NCI-H2081 treated with DMSO at 0.1 percent for 48 hours (cell line): ENCODE measurements at regions not wholly inside any gene's neighbourhood (a gene's known extent, or its start where the extent isn't known, plus 50 kb on each side); places are given as distances from the start of the nearest gene placed in this dataset.
"Not testable (repeated sequence)": the region's sequence is repeated elsewhere in the genome, so short reads cannot be mapped to it uniquely, and the experiment has no call there.

Source experiments
- DNase-seq: peaks from one replicate; lab custom pipeline; 2025; lab: John Stamatoyannopoulos, UW

DNA sequence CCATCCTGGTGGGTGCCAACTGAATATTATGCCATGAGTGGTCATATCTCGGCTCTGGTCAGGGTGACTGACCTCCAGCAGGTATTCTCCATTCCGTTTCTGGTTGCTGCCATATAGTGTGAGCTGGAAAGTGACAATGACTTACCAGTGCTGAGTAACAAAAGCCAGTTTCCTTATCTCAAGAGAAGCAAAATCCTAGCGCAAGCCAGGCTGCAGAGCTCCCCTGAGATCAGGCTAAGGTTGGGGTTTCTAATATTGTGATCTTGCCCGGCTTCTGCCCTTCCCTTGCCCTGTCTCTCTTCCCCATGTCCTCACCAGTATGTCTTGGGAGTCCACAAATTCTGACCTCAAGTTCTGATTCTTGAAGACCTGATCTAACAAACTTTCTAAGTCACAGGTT lies 271.3 kb upstream of the SPTLC3 start:
- no peak for DNase-seq

DNA sequence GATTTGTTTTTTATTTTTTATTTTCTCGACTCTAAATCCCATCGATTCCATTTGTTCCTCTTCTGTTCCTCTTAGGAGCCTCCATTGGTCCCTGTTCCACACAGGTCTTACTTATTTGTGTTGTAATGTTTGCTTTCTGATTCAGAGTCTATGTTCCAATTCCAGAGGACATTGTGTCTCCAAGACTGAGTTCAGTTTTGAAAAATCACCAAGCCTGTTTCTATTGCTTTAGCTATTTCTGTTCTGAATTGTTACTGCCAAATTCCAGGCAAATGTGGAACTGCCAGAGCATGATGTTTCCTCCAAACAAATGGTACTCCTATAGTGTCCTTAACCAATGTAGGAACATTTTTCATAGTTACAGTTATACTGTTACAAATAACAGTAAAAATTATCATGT lies 270.9 kb upstream of the SPTLC3 start:
- DNase-seq = no peak

DNA sequence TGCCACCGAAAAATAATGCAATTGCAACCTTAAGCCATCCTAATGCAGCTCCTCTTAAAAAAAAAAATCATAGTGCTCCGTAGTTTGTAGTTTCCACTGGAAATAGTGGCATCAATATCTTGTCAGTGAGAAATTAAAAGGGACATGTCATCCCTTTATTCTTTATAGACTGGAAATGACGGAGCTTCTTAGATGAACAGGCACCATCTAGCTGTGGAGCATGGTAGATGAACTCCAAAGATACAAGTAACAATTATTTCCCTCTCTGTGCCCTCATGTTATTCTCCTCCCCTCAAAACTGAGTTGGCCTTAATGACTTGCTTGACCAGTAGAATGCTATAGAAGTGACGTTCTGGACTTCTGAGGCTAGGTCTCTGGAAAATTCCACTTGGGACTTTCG lies 268.1 kb upstream of the SPTLC3 start:
- no peak for DNase-seq

DNA sequence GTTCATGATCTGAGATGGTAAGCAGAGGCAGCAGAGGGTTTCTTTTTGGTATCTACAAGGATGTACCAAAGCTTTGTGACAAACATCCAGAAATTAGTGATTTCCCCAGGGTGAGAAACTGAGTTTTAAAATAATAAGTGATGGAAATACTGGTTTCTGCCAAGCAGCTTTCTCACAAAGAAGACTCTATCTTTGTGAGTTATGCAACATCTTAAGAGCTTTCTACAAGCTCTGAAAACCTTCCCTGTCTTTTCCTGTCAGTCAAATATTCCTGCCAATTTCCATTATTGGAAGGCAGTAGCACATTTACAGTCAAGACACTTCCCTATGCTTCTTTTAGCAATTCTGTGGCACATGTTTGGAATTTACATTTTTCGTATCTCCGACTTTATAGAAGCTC lies 264.7 kb upstream of the SPTLC3 start:
- DNase-seq = no peak

DNA sequence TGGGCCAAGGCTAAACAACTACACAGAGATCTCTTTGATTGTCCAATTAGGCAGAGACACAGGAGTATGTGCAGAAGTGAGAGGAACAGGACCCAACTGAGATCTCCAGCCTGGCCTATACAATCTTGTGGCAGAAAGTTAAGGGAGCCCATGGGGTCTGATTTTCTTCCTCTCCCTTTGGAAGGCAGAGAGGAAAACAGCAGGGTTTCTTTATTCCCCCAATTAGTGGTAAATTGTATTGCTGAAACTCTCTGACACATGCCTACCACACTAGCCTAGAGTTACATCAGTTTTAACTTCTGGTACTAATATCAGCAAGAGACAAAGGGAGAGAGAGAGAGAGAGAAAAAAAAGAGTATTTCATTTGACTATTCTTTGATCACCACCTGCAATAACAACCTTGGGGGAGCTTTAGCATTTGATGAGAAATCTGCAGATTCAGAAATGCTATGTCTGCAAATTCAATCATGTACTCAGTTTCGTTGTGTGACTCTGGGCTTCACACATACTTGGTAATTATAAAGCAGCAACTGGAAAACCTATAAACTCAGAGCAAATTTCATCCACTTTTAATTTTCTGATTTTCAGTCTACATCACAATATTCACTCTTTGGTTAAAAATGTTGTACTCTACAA lies 260.3 kb upstream of the SPTLC3 start:
- no peak for DNase-seq

DNA sequence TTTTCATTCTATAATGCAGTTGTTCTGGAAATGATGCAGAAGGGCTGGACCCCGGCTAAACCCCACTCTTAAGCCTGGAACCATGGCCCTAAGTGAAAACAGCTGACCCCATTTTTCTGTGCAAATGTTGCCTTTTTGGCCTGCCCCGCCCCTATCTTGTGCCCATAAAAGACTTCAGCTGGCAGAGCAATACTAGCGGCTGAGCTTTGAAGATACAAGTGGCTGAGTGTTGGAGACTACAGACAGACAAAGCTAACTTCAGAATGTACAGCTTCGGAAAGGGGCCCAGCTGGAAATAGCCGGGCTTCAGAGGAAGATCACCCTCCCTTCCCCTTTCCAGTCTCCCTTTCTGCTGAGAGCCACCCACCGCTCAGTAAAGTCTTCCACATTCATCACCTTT lies 258.6 kb upstream of the SPTLC3 start:
- DNase-seq = no peak

DNA sequence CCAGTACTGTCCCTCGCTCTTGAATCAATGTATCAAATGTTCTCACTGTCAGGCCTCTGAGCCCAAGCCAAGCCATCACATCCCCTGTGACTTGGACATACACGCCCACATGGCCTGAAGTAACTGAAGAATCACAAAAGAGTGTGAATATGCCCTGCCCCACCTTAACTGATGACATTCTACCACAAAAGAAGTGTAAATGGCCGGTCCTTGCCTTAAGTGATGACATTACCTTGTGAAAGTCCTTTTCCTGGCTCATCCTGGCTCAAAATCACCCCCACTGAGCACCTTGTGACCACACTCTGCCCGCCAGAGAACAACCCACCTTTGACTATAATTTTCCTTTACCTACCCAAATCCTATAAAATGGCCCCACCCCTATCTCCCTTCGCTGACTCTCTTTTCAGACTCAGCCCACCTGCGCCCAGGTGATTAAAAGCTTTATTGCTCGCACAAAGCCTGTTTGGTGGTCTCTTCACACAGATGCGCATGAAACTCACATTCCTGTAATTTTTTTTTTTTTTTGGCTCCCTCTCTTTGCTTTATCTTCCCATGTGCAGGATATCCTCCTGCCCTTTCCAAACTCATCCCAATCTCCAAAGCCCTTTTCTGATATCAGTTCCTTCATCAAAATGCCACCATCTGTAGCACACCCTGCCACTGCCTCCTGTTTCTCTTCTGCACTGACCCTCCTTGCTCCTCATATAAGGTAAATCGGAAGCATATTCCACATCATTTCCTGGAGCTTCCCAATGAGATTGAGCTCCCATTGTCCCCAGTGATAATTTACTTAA lies 255.7 kb upstream of the SPTLC3 start:
- not testable (repeated sequence) for DNase-seq

DNA sequence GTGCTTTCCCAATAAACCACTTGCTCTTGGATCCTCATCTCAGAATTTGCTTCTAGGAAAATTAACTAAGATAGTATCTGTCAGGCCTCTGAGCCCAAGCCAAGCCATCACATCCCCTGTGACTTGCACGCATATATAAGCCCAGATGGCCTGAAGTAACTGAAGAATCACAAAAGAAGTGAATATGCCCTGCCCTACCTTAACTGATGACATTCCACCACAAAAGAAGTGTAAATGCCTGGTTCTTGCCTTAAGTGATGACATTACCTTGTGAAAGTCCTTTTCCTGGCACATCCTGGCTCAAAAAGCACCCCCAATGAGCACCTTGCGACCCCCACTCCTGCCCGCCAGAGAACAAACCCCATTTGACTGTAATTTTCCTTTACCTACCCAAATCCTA lies 255.0 kb upstream of the SPTLC3 start:
- not testable (repeated sequence) for DNase-seq

DNA sequence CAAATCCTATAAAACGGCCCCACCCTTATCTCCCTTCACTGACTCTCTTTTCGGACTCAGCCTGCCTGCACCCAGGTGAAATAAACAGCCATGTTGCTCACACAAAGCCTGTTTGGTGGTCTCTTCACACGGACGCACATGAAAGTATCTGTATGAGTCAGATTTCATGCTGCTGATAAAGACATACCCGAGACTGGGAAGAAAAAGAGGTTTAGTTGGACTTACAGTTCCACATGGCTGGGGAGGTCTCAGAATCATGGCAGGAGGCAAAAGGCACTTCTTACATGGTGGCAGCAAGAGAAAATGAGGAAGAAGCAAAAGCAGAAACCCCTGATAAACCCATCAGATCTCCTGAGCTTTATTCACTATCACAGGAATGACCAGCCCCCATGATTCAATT lies 249.3 kb upstream of the SPTLC3 start:
- not testable (repeated sequence) for DNase-seq

DNA sequence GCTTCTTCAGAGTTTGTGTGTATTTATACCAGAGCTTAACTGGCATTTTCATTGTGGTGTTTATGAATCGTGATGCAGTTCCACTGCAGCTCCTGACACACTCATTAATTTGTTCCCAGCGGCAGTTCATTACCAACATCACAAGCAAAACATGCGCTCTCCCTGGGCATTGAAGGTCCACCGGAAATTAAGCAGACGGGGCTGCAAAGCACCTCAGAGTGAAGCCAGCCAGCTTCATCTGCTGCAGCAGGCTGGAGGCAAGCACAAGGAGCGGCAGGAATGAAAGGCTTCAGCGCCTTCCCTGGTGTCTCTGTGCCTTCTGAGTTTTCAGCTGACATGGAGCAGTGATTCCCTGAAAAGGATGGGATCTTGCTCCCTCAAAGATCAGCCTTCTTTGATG lies 246.0 kb upstream of the SPTLC3 start:
- no peak for DNase-seq

DNA sequence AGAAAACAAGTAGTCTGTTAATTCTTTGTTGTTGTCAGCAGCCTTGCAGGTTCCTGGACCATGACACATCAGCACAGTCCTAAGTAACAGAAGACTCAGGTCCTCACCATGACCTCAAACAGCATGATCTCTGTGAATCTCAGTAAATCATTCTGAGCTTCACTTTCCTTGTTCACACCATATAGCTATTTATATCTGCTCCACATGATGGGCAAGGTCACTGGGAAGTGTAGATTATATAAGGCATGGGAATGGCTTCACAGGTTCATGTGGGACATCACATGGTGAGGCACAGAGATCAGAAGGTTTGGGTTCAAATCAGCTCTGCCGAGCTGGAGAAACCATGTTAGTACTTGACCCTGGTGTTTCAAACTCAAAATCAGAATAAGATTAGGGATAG lies 245.4 kb upstream of the SPTLC3 start:
- DNase-seq = no peak

DNA sequence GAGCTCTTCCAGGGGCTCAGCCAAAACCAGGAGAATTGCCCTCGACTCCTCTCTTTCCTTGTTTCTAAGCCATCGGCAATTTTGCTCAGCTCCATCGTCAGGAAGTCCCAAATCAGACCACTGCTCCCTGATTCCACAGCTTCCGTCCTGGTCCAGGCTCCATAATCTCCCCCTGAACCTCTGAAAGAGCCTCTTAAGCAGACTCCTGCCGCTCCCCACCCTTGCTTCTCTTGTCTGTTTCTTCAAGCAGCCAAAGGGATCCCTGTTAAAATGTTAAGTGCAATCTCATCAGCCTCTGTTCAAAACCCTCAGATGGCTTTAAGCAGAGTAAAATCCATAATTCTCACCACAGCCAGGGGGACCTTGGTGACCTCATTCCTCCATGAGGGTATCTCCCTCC lies 244.7 kb upstream of the SPTLC3 start:
- DNase-seq = no peak

DNA sequence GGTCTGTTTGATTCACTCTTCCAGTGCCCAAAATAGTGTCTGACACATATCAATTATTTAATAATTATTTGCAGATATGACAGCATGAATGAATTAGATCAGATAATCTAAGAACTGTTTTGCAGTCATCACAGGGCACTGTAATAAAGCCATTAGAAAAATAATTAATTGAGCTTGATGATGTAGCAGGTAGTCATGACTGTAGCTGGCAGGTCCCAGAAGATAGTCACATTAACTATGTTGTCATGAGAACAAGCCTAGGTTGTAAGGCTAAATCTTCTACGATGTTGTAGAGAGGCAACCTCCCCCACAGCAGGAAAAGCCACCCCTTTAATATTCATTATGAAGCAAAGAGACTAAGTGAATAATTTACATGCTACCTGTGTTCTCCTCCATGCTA lies 243.9 kb upstream of the SPTLC3 start:
- no peak for DNase-seq

DNA sequence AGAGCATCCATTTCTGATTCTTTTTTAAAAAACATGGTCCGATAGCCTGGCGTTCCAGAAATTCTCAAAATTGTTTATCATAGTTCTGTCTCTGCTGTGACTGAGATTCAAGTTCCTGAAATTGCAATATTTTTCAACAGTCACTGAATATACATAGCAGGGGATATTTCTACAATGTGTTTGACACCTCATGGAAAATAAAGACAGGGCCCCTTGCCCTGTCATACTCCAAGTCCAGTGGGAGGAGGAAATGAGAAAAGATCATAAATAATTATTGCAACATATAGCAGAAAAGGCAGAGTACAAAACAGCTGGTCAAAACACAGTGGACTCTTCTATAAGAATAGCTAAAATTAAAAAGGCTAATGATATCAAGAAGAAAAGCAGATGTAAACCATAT lies 234.8 kb upstream of the SPTLC3 start:
- DNase-seq = no peak

DNA sequence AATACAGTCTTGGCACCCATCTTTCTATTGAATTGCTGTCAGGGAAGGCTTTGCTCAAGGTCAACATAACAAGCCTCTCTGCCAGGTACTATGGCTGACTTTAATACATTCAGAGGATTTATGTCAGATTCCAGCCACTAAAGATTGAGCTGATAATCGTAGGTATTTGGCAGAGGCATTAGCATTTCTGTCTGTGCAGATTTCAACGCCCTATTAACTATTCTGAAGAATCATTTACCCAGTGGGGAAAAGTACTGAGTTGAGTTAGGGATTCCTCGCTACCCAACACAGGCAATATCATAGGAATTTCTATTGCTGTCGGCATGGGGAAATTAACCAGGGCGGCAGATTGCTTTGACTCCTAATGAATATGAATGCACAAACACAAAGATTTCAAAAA lies 233.7 kb upstream of the SPTLC3 start:
- DNase-seq = no peak

DNA sequence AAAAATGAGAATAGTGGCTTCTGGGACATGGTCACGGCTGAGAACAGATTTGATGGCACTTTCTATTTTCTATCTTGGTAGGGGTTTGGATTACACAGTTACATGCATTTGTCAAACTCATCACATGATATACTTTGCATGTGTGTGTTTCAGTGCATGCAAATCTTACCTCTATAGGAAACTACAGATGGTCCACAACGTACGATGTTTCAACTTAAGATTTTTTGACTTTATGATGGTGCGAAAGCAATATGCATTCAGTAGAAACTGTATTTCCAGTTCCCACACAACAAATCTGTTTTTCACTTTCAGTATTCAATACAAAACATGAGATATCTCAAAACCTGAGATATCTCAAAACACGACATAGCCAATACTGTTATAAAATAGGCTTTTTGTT lies 231.8 kb upstream of the SPTLC3 start:
- DNase-seq = no peak

DNA sequence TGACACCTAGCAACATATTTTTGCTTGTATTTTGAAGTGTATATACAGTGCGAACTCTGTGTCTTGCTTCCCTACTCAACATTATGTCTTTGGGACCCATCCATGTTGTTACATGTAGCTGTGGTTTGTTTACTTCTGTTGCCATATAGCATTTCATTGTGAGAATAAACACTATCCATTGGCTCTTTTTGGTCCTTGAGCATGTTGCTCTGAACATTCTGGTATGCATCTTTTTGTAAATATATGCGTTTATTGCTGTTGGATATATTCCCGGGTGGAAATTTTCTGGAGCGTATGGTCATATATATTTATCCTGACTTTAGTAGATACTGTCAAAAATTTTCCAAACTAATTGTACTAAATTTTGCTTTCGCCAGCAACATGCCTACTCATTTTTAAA lies 222.5 kb upstream of the SPTLC3 start:
- no peak for DNase-seq

DNA sequence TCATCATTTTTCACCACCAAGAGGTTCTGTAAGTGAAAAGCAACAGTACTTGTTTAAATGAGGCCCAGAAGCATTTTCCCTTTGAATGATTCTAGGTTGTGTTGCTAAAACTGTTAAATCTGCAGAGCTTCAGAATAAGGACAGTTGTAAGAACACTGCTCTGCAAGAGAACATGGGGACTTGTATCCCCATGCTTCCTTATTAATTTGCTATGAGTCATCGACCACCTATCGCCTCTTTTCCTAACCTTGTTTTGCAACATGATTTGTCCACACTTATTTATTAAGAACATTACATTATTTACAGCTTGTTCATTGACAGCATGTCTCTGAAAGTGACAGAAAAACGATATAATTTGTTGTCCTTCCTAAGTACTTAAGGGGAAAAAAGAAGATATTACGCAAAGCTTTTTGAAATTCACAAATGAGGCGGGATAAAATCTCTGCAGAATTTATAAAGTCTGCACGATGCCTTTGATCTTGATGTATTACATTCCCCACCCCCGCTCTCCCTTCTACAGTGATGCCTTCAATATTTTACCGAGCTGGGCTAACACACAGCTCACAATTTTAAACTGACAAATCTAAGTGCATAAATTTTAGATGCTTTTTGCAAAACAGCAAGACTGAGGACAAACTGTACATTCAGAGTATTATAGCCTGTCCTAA lies 220.0 kb upstream of the SPTLC3 start:
- DNase-seq = no peak

DNA sequence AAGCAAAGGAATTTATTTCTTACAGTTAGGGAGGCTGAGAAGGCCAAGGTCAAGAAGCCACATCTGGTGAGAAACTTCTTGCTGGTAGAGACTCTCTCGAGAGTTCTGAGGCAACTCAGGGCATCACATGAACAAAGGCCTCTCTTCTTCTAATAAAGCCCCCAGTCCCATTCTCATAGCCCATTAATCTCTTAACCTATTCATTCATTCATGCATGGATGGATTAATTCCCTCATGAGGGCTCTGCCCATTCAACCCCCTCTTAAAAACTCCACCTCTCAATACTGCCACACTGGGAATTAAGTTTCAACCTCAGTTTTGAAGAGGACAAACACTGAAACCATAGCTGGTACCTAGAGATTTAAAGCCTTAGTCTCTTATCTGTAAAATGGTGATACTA lies 217.9 kb upstream of the SPTLC3 start:
- no peak for DNase-seq

DNA sequence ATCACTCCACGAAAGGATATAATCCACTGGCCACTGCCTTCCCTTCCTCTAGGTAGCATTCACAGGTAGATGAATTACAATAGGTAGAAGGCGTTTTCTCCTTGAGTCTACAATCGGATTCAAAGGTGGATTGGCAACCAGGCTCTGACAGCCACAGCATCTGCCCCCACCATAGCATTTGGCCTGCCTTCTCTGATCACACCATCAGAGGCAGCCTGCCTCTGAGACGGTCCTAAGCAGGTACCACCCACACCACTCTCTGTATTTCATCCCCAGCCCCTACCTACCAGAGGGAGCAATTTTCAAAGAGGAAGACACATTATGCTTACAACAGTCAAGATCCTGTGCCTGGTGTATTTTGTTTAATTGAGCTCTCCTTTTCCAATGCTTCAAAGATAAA lies 210.5 kb upstream of the SPTLC3 start:
- DNase-seq = no peak

DNA sequence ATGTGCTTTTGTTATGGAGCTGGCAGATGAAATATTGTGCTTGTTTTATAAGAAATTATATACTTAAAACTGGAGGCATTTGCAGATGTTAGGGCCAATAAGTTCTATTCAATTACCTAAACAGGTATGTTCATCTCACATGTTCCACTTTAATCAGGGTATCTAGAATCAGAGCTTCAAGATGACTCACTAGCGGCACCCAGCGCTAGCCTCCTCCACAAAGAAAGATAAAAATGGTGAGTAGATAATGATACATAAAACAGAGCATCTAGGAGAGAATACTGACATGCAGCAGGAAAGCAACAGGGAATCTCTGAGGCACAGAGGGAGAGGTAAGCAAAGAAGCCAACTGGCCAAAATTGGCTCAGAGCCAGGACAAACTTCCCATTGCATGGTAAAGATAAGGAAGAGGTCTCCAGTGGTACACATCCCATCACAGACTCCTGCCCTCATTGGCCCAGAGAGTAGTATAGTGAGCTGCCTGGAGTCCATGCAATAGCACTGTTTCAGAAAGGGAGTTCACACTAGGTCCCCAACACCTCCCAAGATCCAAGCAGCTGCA lies 200.7 kb upstream of the SPTLC3 start:
- DNase-seq = no peak

DNA sequence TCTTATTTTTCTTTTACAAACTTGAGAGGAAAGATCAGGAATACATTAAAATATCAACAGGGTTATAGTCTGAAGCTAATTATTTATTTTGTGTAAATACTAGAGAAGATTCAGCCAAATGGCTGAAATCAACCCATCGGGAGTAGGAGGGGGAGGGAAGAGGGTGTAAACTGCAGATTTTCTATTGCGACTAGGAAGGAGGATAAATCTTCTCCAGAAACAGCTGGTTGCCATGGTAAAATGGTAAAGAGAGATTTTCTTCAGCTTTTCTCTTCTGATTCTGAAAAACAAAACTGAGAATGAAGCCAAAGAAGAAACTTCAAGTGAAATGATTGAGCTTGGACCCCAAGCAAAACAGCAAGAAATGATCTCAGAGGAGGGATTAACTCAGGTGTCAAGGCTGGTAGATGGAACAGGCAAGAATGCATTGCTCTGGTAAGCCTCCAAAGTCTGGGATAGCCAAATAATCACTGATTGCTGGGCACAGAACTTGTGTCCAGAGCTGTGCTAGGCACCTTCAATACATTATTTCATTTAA lies 193.5 kb upstream of the SPTLC3 start:
- no peak for DNase-seq
